ENCODE measurements at regions not wholly inside any gene's neighbourhood (a gene's known extent, or its start where the extent isn't known, plus 50 kb on each side); places are given as distances from the start of the nearest gene placed in this dataset.

- TF ChIP-seq RCOR1 (IDR thresholded peaks at IDR 0.05; ENCODE audit: insufficient replicate concordance, low read length) (no peak), CTCF (conservative IDR thresholded peaks at IDR 0.05; ENCODE audit: low read depth, low read length) (no peak), POLR2A (IDR thresholded peaks at IDR 0.05; ENCODE audit: low read depth, low read length) (no peak), RFX5 (IDR thresholded peaks at IDR 0.05; ENCODE audit: low read depth, low read length) (no peak), MAZ (IDR thresholded peaks at IDR 0.05; ENCODE audit: borderline replicate concordance, low read depth, low read length) (no peak), CEBPB (IDR thresholded peaks at IDR 0.05; ENCODE audit: low read depth, low read length) (no peak), BHLHE40 (IDR thresholded peaks at IDR 0.05; ENCODE audit: low read depth, low read length) (no peak), USF2 (IDR thresholded peaks at IDR 0.05; ENCODE audit: low read depth, low read length) (no peak), MXI1 (IDR thresholded peaks at IDR 0.05; ENCODE audit: borderline replicate concordance, low read depth, low read length) (no peak), CHD1 (IDR thresholded peaks at IDR 0.05; ENCODE audit: low read depth, low read length) (no peak), RAD21 (IDR thresholded peaks at IDR 0.05; ENCODE audit: low read length) (no peak), SMC3 (IDR thresholded peaks at IDR 0.05; ENCODE audit: low read depth, low read length) (no peak), MAFK (IDR thresholded peaks at IDR 0.05; ENCODE audit: low read depth, low read length) (no peak)
These were observed 159.9 kb upstream of the DTNA start for GRCh38 chr18:34550156-34550555.
